T-helper 1 cell treated with Interleukin-12 subunit alpha and Interleukin-12 subunit beta and Interleukin-4 antibody, amounts not matched to agents 30 ng/mL and 1 ng/mL, for 36 hours (primary cell): ENCODE measurements at regions not wholly inside any gene's neighbourhood (a gene's known extent, or its start where the extent isn't known, plus 50 kb on each side); places are given as distances from the start of the nearest gene placed in this dataset.

Source experiments
- intact Hi-C: fragments of 100-400 bp; cut with micrococcal nuclease; formaldehyde crosslinking; loops from one replicate; pipeline ENCODE4 v1.15.1; 2024

- intact Hi-C loops, result no loop called here
These were observed 1007.0 kb upstream of the LRFN5 start for GRCh38 chr14:40599725-40600124.

DNA sequence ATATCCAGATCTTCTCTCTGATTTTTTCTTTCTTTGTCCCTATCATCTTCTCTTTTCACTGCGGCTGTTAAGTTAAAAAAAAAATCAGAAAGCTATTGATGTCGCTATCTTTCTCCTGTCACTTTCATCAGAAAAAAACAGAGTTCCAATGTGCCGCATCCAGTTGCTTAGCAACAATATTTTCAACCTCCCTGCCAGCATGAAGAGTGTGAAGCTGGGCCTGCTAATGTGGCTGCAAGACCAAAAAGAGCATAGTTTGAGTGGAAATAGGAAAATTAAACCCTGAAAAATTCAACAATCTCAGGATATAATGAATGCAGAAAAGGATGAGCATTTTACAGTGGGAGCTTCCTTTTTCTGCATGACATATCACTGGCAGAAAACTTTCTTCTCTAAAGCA, 1025.4 kb upstream of the LRFN5 start:
- intact Hi-C loops, result no loop called here

GRCh38 chr14:40576880-40577478, 1029.7 kb upstream of the LRFN5 start:
- intact Hi-C loops, result no loop called here

DNA sequence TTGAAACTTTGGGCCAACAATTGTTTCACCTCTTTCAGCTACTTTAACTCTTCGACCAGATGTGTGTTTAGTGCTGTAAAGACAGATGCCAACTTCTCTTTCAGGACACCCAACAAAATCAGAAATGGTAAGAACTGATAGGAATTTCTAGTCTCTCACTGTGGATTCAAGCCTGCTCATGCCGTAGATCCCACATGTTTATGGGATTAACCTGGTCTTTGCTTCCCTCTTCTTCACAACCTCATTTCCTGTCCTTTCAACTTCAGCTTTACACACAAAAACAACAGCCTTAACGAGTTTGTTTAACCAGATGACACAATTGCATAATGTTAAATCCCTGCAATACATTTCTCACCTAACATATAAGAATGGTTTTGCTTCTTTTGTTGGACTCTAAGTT, 1031.9 kb upstream of the LRFN5 start:
- intact Hi-C loops, result no loop called here

DNA sequence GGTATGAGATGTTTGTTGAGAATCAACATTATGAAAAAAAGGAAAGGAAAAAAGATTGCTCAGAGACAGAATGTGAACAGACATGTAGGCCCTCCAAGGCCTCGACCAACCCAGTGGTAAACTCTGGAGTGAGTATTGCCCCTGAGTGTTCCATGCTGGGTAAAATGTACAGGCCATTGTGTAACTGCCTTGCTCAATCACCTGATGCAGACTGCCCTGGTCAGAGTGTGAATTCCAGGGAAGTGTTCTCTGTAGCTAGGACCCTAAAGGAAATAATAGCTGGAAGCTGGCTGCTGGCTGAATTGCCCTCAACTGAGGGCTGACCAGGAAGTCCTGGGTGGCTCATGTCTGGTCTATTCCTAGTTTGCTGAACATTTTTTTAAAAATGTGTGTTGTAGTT, 1081.4 kb upstream of the LRFN5 start:
- intact Hi-C loops, result no loop called here

DNA sequence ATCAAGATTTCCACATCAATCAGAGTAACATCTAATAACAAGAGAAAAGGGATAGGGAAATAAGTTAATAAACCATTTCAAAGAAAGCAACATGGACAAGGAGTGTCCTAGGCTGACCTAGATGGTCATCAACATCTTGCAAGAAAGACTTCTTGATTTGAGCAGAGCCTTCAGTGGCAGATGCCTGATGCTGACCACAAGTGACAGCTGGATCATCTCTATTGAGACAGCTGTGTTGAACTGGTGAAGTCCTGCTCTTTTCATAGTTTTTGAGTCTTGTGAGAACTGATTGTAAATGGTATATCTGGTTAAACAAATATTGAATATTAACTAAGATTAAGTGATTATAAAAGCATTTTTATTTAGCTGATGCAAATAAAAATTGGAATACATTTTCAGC, 1083.6 kb upstream of the LRFN5 start:
- intact Hi-C loops, result no loop called here

DNA sequence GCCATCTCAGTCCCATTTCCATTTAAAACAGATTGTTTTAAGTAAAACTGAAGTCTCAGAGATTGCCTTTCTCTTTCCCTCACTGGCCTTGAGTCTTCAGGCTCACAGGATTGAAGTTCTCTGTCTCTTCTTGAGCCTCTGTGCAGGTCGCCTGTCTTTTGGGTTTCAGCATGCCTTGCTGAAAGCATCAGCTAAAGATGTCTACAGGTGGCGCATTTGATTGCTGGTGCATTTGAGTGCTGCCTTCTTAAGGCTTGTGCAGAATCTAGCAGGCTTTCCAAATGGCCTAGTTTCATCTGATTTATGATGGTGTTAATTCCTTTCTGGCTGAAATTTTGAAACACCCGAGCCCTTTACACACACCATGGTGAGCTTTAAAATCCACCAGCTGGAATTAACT, 1062.2 kb upstream of the FBXO33 start:
- intact Hi-C loops, result no loop called here

DNA sequence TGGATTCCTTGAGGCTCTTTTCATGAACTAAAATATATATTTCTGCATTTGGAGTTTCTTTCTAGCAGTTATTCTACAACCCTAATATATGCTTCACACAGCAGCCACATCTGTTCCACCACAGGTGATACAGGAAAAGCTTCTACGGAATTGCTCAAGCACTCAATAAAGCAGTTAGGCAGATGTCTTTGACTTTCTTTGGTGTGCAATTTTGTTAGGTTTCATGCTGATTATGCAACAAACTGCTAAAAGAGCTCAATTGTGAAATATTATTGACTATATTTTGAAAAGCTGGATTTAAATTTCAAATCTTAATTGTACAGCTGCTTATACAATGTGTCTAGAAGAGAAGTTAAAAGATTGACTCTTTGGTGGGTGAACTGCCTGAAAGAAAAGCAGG, 1055.6 kb upstream of the FBXO33 start:
- intact Hi-C loops, result no loop called here

- intact Hi-C loops, result no loop called here
These were observed 1053.5 kb upstream of the FBXO33 start for GRCh38 chr14:40485688-40486087.

GRCh38 chr14:40476005-40476404, 1043.8 kb upstream of the FBXO33 start:
- intact Hi-C loops, result no loop called here

DNA sequence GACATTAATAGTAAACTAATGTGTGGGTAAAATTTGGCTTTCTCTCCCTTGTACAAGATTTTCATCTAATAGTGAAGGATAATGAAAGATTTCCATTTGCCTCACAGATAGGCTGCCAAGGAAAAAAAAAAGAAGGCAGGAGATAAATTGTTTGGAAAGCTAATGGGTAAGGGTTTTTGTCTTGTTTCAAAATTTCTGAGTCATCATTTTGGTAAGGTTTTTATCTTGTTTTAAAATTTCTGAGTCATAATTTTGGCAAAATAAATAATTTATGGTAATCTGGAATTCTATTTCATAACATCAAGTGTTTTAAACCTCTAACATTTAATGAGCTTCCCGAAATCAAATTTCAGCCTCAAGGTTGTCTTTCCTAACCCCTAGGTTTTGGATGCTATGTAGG, 1035.7 kb upstream of the FBXO33 start:
- intact Hi-C loops, result no loop called here

DNA sequence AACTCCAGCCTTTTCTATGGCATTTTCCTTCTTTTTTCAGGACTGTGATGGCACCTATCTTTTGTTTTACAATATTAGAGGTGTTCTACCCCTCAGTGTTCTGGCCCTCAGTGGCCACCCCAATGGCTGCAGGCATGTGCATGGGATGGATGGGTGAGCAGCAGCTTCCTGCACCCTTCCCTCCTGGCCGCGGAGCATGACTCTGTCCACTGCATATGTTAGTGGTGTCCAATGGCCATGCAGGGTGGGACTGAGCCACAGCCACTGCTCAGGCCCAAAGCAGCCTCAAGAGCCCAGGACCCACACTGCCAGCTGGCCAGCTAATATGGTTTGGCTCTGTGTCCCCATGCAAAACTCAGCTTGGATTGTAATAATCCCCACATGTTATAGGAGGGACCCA, 1032.3 kb upstream of the FBXO33 start:
- intact Hi-C loops, result no loop called here

GRCh38 chr14:40463886-40464285, 1031.7 kb upstream of the FBXO33 start:
- intact Hi-C loops, result no loop called here

DNA sequence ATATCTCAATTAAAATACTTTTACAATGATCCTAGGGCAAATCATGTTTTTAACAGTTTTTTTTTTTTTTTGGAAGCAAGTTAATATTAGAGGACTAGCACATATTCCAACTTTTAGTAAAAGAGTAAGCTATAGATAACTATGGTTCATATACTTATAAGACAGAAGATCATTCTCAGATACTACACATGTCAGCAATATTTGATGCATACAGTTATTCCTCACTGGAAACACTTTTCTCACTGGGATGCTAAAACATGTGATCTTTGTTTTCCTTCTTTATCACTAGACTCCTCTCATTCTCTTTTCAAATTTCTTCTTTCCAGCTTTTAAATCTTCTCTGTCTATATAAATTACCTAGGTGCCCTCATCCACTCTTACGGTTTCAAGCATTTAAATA, 1020.4 kb upstream of the FBXO33 start:
- intact Hi-C loops, result no loop called here

GRCh38 chr14:40447017-40447416, 1014.8 kb upstream of the FBXO33 start:
- intact Hi-C loops, result no loop called here

GRCh38 chr14:40445020-40445419, 1012.8 kb upstream of the FBXO33 start:
- intact Hi-C loops, result no loop called here

DNA sequence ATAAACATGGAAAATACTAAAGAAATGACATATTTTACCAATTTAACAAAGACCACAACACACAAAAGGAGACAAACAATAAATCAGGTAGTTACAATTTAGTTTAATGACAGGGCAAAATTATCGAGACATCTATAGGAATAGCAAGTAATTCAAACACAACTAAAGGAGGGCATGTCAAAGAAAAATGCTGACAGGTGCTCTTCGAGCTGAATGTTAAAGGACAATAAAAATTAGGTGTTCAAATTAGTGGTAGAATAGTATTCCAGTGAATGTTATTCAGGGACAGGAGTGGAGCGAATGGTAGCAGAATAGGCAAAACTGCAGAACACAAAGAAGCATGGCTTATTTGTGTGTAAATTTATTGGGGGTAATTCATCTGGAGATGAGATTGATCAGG, 1004.3 kb upstream of the FBXO33 start:
- intact Hi-C loops, result no loop called here

GRCh38 chr14:40417777-40418401, 985.7 kb upstream of the FBXO33 start:
- intact Hi-C loops, result no loop called here

- intact Hi-C loops, result no loop called here
These were observed 984.3 kb upstream of the FBXO33 start for GRCh38 chr14:40416565-40416964.

GRCh38 chr14:40414386-40414785, 982.2 kb upstream of the FBXO33 start:
- intact Hi-C loops, result no loop called here

DNA sequence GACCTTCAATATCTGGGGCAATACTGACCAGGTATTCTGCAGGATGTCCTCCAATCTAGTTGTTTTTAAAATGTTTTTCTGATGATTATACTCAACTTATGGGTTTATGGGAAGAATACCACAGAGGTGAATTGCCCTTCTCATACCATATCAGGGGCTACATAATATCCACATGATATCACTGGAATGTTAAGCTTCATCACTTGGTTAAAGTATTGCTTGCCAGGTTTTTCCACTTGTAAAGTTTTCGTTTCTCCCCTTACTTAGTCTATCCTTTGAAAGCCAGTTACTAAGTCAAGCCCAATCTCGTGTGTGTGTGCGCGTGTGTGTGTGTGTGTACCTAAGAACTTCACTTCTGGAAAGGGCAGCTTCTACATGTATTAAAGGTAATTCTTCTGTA, 980.9 kb upstream of the FBXO33 start:
- intact Hi-C loops, result no loop called here

- intact Hi-C loops, result no loop called here
These were observed 978.5 kb upstream of the FBXO33 start for GRCh38 chr14:40410708-40411107.

GRCh38 chr14:40402957-40403356, 970.7 kb upstream of the FBXO33 start:
- intact Hi-C loops, result no loop called here

DNA sequence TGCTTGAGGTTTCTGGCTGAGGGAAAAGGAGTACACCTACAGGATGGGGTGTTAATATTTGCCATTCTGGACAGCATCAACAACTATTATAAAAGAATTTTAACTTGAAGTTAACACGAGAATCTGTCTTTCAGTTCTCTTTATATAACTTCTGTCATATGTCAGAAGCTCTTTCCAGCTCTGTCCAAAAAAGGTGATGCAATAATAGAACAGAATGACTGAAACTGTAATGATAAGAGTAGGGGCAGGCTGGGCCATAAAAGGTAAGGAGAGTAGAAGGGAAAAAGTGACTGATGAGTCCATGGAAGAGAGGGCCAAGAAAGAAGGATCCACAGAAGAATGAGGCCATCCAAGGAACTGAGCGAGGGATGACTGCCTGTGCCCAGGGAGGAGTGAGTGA, 966.7 kb upstream of the FBXO33 start:
- intact Hi-C loops, result no loop called here
